Karpas-422 (cell line): ENCODE measurements at regions not wholly inside any gene's neighbourhood (a gene's known extent, or its start where the extent isn't known, plus 50 kb on each side); places are given as distances from the start of the nearest gene placed in this dataset.

ENCODE experiments used
- DNase-seq: peaks from one replicate; pipeline ENCODE4 v3.0.0-alpha.2; 2015
- H2AFZ ChIP-seq: fragments of 200-600 bp; sonication (generic); 2 replicates; pipeline ENCODE4 v1.6.1; 2014; ENCODE audit warnings: antibody characterized with exemption, low read length, mixed read lengths
- H3K27ac ChIP-seq: fragments of 200-600 bp; sonication (generic); 2 replicates; pipeline ENCODE4 v1.5.1; 2014; ENCODE audit warnings: mild to moderate bottlenecking, low read length, moderate library complexity
- H3K27me3 ChIP-seq: fragments of 200-600 bp; sonication (generic); 2 replicates; pipeline ENCODE4 v1.6.1; 2014; ENCODE audit warnings: low read length, mixed read lengths
- H3K36me3 ChIP-seq: fragments of 200-600 bp; sonication (generic); 2 replicates; pipeline ENCODE4 v1.6.1; 2014; ENCODE audit warnings: low read length, mixed read lengths; ENCODE audit not compliant: insufficient read depth
- H3K4me1 ChIP-seq: fragments of 200-600 bp; sonication (generic); 2 replicates; pipeline ENCODE4 v1.6.1; 2014; ENCODE audit warnings: mild to moderate bottlenecking, low read length, mixed read lengths
- H3K4me2 ChIP-seq: fragments of 200-600 bp; sonication (generic); 2 replicates; pipeline ENCODE4 v1.6.1; 2014; ENCODE audit warnings: low read length, low read depth, mild to moderate bottlenecking; ENCODE audit not compliant: poor library complexity, severe bottlenecking
- H3K4me3 ChIP-seq: fragments of 200-600 bp; sonication (generic); 2 replicates; pipeline ENCODE4 v1.5.1; 2014; ENCODE audit warnings: mild to moderate bottlenecking, antibody characterized with exemption, low read length, mixed read lengths
- H3K79me2 ChIP-seq: fragments of 200-600 bp; sonication (generic); 2 replicates; pipeline ENCODE4 v1.6.1; 2014; ENCODE audit warnings: mild to moderate bottlenecking, low read length, mixed read lengths
- H3K9ac ChIP-seq: fragments of 200-600 bp; sonication (generic); 2 replicates; pipeline ENCODE4 v1.6.0; 2014; ENCODE audit warnings: low read length
- H3K9me2 ChIP-seq: fragments of 200-600 bp; sonication (generic), shearing (Covaris generic); replicated peaks from 2 replicates; pipeline ENCODE4 v1.6.0; 2014; ENCODE audit warnings: mild to moderate bottlenecking, low read length, moderate library complexity; ENCODE audit not compliant: insufficient read depth
- H3K9me3 ChIP-seq: fragments of 300-700, 200-600 bp; sonication (generic); 2 replicates; pipeline ENCODE4 v1.6.1; 2014; ENCODE audit warnings: low read length, mixed read lengths
- H4K20me1 ChIP-seq: fragments of 200-600 bp; sonication (generic); 2 replicates; pipeline ENCODE4 v1.6.1; 2014; ENCODE audit warnings: mild to moderate bottlenecking, antibody characterized with exemption, low read length, low read depth; ENCODE audit not compliant: insufficient read depth

DNA sequence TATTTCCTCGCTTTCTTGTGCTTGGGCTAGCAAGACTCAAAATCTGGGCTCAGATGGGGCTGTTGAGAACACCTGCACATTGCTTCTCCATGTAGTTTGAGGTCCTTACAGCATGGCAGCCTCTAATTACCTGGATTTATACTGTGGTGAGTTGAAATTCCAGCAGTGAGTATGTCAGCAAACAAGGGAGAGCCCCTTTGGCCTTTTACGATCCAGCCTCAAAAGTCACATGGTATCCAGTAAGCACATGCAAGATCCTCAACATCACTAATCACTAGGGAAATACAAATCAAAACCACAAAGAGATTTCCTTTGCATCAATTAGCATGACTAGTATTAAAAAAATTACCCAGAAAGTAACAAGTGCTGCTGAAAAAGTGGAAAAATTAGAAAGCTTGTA is 787.8 kb downstream of the NLGN4Y start:
- Histone ChIP-seq H3K4me3 (no peak overlapping the region), H3K79me2 (no peaks in the 10 kb centered on the region), H3K27ac (no peak overlapping the region), H3K9me2 (no peaks in the 10 kb centered on the region), H3K9ac (no peak overlapping the region), H3K4me2 (no peak overlapping the region), H3K4me1 (no peaks in the 10 kb centered on the region), H3K27me3 (no peaks in the 10 kb centered on the region), H2AFZ (no peak overlapping the region), H4K20me1 (no peaks in the 10 kb centered on the region), H3K9me3 (no peaks in the 10 kb centered on the region), H3K36me3 (no peaks in the 10 kb centered on the region)
- no peak for DNase-seq

DNA sequence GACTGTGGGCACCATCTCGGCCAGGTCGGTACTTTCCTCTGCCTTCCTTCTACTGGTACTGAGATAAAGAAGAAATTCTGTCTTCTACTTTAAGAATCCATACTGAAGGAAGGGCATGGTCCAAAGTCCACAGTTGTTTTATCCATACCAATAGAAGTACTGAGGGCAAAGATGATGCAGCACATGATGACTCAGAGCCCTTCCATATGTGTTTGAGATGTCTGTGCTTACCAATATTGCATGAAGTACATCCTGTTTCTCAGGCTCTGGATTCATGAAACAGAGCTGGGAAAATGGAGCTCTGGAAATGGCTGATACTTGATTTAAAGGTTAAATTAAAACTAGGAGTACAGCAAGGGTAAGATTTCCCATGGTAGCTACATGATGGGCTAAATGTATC is 799.9 kb downstream of the NLGN4Y start:
- H3K36me3 ChIP-seq: no peaks in the 10 kb centered on the region
- no peak overlapping the region for H3K9ac ChIP-seq
- H3K27ac ChIP-seq: no peak overlapping the region
- H3K4me3 ChIP-seq: no peak overlapping the region
- H3K27me3 ChIP-seq: no peaks in the 10 kb centered on the region
- no peaks in the 10 kb centered on the region for H3K4me1 ChIP-seq
- H4K20me1 ChIP-seq: no peaks in the 10 kb centered on the region
- no peak for DNase-seq
- no peaks in the 10 kb centered on the region for H3K79me2 ChIP-seq
- H2AFZ ChIP-seq: no peak overlapping the region
- no peak overlapping the region for H3K4me2 ChIP-seq
- no peaks in the 10 kb centered on the region for H3K9me2 ChIP-seq
- H3K9me3 ChIP-seq: no peaks in the 10 kb centered on the region

DNA sequence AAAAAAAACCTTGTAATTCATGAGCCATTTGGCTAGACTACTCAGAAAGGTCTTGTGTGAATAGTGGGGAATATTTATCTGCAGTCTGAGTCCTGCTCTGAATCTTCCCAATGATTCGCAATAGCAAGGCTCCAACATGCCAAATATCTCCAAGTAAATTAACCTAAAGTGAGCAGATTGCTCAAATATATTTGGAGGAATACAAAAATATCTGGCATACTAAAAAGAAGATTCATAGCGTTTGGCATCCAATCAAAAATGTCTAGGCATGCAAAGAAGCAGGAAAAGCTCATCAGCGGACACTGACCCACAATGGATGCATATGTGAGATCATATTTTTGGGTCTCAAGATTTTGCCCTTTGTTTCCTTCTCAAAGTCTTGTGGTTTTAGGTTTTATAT is 800.9 kb downstream of the NLGN4Y start:
- H3K9me3 ChIP-seq: no peaks in the 10 kb centered on the region
- no peak overlapping the region for H3K27ac ChIP-seq
- no peaks in the 10 kb centered on the region for H3K4me1 ChIP-seq
- no peaks in the 10 kb centered on the region for H4K20me1 ChIP-seq
- no peak overlapping the region for H2AFZ ChIP-seq
- no peaks in the 10 kb centered on the region for H3K27me3 ChIP-seq
- no peak overlapping the region for H3K4me2 ChIP-seq
- no peak overlapping the region for H3K4me3 ChIP-seq
- H3K9ac ChIP-seq: no peak overlapping the region
- no peak for DNase-seq
- H3K79me2 ChIP-seq: no peaks in the 10 kb centered on the region
- H3K36me3 ChIP-seq: no peaks in the 10 kb centered on the region
- no peaks in the 10 kb centered on the region for H3K9me2 ChIP-seq

DNA sequence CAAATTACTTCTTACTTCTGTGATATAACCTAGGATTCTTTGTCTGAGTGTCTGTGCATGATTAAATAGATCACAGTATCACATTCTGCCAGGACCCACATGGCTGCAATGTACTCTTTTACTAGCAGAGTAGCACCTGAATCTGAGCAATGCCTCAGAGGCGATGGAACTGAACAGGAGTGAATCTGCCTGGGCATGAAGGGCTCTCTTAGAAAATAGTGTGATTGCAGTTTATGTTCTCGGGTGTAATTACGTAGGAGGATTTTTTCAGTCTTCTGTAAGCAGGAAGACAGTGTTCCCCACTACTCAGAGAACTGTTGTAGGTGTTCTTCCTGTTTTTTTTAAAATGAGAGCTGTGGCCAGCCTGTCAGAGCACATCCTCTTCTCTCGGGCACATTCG is 802.3 kb downstream of the NLGN4Y start:
- H2AFZ ChIP-seq: no peak overlapping the region
- H3K9me3 ChIP-seq: no peaks in the 10 kb centered on the region
- no peaks in the 10 kb centered on the region for H4K20me1 ChIP-seq
- no peaks in the 10 kb centered on the region for H3K36me3 ChIP-seq
- H3K9ac ChIP-seq: no peak overlapping the region
- no peaks in the 10 kb centered on the region for H3K79me2 ChIP-seq
- no peaks in the 10 kb centered on the region for H3K9me2 ChIP-seq
- DNase-seq: no peak
- H3K4me3 ChIP-seq: no peak overlapping the region
- no peaks in the 10 kb centered on the region for H3K27me3 ChIP-seq
- H3K27ac ChIP-seq: no peak overlapping the region
- no peaks in the 10 kb centered on the region for H3K4me1 ChIP-seq
- no peak overlapping the region for H3K4me2 ChIP-seq

DNA sequence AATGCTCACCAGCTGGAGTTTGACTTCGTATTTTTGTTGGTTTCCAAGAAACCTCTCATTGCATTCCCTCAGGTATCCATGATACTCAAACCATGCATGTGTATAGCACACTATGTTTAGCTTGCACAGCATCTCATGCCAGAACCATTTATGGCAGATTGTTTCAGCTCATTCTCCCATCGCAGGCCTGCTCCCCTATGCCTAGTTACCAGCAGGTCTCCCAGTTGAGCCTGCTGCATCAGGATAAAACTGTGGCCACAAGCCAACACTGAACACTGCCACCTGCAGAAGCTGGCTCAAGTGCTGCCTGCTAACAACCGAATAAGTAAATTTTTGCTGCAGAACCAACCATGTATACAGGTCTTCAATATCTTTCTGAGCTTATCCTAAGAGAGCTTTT is 804.5 kb downstream of the NLGN4Y start:
- no peak overlapping the region for H2AFZ ChIP-seq
- H3K27ac ChIP-seq: no peak overlapping the region
- no peaks in the 10 kb centered on the region for H3K79me2 ChIP-seq
- H3K36me3 ChIP-seq: no peaks in the 10 kb centered on the region
- H3K9me3 ChIP-seq: no peaks in the 10 kb centered on the region
- no peaks in the 10 kb centered on the region for H3K4me1 ChIP-seq
- no peaks in the 10 kb centered on the region for H4K20me1 ChIP-seq
- H3K4me2 ChIP-seq: no peak overlapping the region
- H3K9ac ChIP-seq: no peak overlapping the region
- H3K4me3 ChIP-seq: no peak overlapping the region
- no peak for DNase-seq
- no peaks in the 10 kb centered on the region for H3K27me3 ChIP-seq
- no peaks in the 10 kb centered on the region for H3K9me2 ChIP-seq

DNA sequence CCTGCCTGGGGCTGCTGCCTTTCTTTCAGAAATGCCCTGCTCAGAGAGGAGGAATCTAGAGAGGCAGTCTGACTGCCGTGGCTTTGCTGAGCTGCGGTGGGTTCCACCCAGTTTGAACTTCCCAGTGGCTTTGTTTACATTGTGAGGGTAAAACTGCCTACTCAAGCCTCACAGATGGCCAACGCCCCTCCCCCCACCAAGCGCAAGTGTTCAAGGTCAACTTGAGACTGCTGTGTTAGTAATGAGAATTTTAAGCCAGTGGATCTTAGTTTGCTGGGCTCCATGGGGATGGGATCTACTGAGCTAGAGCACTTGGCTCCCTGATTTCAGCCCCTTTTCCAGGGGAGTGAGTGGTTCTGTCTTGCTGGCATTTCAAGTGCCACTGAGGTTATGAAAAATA is 819.2 kb downstream of the NLGN4Y start:
- H3K9me2 ChIP-seq: no peaks in the 10 kb centered on the region
- no peaks in the 10 kb centered on the region for H3K4me1 ChIP-seq
- H3K36me3 ChIP-seq: no peaks in the 10 kb centered on the region
- no peaks in the 10 kb centered on the region for H3K9me3 ChIP-seq
- no peaks in the 10 kb centered on the region for H4K20me1 ChIP-seq
- DNase-seq: no peak
- H3K27ac ChIP-seq: no peak overlapping the region
- H3K4me2 ChIP-seq: no peak overlapping the region
- H3K9ac ChIP-seq: no peak overlapping the region
- no peaks in the 10 kb centered on the region for H3K27me3 ChIP-seq
- no peaks in the 10 kb centered on the region for H3K79me2 ChIP-seq
- no peak overlapping the region for H3K4me3 ChIP-seq
- H2AFZ ChIP-seq: no peak overlapping the region

DNA sequence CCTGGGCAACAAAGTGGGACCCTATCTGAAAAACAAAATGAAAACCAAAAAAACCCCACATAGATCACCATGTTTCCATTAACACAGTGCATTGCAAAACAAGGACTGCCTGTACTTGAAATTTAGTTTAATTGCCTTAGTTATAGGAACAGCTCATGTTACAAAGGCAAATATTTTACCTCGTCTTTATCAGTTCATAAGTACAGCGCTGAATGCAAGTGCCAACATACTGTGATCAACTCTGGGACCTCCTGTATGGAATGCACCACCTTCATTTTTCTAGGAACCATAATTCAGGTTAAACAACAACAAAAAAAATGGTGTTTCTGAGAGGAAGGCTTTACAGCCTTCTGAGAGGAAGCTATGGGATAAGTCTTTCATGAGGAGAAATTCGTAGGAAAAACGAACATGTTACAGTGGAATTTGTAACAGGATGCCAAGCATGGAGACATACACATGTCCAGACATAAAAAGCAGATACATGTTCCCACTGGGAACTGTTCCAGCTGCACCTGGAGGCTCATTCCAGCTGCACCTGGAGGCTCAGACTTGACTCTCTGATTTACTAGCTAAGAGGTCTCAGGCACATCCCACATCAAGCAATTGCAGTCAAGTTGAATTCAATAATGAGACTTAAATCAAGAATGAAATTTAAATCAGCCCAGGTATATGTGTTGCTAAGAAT is 821.3 kb downstream of the NLGN4Y start:
- Histone ChIP-seq H4K20me1 (no peaks in the 10 kb centered on the region), H3K27ac (no peak overlapping the region), H3K4me1 (no peaks in the 10 kb centered on the region), H3K9me2 (no peaks in the 10 kb centered on the region), H3K79me2 (no peaks in the 10 kb centered on the region), H3K4me2 (no peak overlapping the region), H3K4me3 (no peak overlapping the region), H2AFZ (no peak overlapping the region), H3K27me3 (no peaks in the 10 kb centered on the region), H3K36me3 (no peaks in the 10 kb centered on the region), H3K9ac (no peak overlapping the region), H3K9me3 (no peaks in the 10 kb centered on the region)
- no peak for DNase-seq

DNA sequence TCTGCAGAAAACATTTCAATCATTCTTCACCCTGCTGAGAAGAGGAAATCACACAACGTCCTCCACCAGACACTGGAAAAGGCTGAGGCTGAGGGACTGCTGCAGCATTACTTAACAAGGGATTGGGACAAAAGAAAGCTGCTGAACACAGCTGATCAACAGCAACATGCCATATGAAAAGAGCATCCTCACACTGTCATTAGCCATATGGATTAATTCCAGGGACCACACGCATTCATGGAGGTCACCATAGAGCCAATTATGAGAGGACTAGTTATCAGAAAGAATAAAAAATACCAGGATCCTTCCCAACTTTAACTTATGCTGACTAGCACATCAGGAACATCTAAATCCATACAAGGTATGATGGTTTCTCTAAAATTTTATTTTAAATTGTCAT is 825.0 kb downstream of the NLGN4Y start:
- H3K9ac ChIP-seq: no peak overlapping the region
- no peak overlapping the region for H3K27ac ChIP-seq
- no peaks in the 10 kb centered on the region for H3K9me2 ChIP-seq
- DNase-seq: no peak
- no peak overlapping the region for H3K4me2 ChIP-seq
- no peaks in the 10 kb centered on the region for H3K27me3 ChIP-seq
- H2AFZ ChIP-seq: no peak overlapping the region
- H4K20me1 ChIP-seq: no peaks in the 10 kb centered on the region
- H3K36me3 ChIP-seq: no peaks in the 10 kb centered on the region
- no peaks in the 10 kb centered on the region for H3K9me3 ChIP-seq
- no peak overlapping the region for H3K4me3 ChIP-seq
- no peaks in the 10 kb centered on the region for H3K4me1 ChIP-seq
- H3K79me2 ChIP-seq: no peaks in the 10 kb centered on the region

DNA sequence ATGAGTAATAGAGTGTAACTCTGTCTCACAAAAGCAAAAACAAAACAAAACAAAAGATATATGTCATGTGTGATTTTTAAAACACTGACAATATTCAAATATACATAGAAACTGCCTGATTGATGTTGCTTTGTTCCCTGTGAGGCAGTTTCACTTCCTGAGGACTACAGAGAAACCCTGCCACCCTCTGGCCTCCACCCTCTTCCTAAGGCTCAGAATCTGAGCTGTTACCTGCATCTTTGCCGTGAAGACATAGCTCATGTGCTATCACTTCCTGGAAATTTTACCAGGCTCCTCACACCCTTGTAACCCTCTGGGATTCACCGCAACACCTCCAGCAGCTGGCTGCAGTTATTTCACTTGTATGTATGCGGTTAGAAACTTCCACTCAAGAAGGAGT is 831.0 kb downstream of the NLGN4Y start:
- Histone ChIP-seq H3K9me2 (no peaks in the 10 kb centered on the region), H3K4me3 (no peak overlapping the region), H2AFZ (no peak overlapping the region), H3K27ac (no peak overlapping the region), H3K79me2 (no peaks in the 10 kb centered on the region), H3K36me3 (no peaks in the 10 kb centered on the region), H4K20me1 (no peaks in the 10 kb centered on the region), H3K27me3 (no peaks in the 10 kb centered on the region), H3K9me3 (no peaks in the 10 kb centered on the region), H3K4me2 (no peak overlapping the region), H3K9ac (no peak overlapping the region), H3K4me1 (no peaks in the 10 kb centered on the region)
- DNase-seq: peak; percentile 66
